CD4-positive, alpha-beta T cell treated with Interleukin-17A for 4 hours (primary cell): ENCODE measurements at regions not wholly inside any gene's neighbourhood (a gene's known extent, or its start where the extent isn't known, plus 50 kb on each side); places are given as distances from the start of the nearest gene placed in this dataset.

Experiments
- DNase-seq: peaks from one replicate; pipeline ENCODE4 v3.0.0-alpha.2; 2020; ENCODE audit warnings: mixed read lengths

- no peak for DNase-seq
Measured at GRCh38 chr22:26897384-26897783, 240.0 kb downstream of the MIAT start.

DNA sequence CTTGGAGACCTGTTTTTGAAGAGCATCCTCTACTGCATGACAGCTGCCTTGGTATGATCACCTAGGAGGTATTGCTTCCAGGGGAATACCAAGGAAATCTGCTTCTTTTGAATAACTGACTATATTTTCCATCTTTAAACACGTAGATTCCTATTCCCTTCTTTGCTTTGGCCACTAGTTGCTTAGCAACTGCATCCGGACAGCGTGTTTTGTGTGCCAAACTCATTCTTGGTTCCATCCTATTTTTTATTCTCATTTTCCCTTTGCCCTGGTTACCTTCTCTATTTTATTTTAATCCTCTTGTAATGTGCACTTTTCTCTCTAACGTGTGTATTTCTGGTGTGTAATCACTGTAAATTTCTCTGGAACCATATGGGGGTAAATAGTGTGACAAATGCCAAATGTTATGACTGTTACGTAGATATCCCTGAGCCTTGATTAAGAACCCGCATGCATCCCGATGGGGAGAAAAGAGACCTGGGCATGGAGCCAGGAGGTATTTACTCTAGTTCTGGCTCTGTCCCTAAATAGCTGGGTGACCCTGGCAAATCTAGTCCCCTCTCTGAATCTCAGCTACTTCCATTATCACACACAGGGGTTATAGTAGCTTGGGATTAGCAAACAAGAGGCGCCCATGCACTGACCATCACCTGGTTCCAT lies 241.7 kb downstream of the MIAT start:
- no peak for DNase-seq

GRCh38 chr22:26900787-26901186 lies 243.4 kb downstream of the MIAT start:
- DNase-seq, result no peak

- no peak for DNase-seq
Measured at GRCh38 chr22:26901198-26901816, 243.9 kb downstream of the MIAT start.

DNA sequence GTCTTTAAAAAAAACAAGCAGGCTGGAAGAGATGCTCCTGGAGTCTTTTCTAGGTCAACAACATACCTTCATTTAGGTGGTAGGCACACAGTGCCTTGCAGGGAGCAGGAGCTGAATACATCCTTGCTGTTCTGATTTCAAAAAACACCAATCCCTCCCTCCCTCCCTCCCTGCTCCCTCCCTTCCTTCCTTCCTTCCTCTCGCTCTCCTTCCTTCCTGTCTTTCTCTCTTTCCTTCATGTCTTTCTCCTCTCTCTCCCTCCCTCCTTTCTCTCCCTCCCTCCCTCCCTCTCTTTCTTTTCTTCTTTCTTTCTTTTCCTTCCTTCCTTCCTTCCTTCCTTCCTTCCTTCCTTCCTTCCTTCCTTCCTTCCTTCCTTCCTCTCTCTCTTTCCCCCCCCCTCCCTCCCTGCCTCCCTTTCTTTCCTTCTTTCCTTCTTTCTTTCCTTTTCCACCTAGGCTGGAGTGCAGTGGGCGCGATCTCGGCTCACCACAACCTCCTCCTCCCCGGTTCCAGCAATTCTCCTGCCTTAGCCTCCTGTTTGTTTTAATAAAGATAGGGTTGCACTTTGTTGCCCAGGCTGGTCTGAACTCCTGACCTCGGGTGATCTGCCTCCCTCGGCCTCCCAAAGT lies 245.1 kb downstream of the MIAT start:
- no peak for DNase-seq

GRCh38 chr22:26903030-26903856 lies 245.9 kb downstream of the MIAT start:
- DNase-seq, result peak; percentile 7

DNA sequence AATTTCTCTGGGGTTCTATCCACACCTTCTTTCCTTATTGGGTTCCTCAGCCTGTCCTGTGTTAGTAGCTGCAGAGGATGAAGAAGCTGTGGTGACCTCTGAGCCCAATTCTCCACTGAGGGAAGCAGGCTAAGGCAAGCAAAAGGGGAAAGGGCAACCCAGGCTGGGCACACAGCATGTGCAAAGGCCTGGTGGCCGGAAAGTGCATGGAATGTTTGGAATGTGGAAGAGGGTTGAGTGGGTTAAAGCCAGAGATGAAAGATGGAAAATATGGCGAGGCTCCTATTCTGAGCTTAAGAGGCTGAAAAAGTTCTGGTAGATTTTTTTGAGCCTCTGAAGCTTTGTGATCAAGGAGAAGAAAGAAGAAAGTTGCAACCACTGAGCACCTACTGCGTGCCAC lies 247.1 kb downstream of the MIAT start:
- DNase-seq, result no peak

DNA sequence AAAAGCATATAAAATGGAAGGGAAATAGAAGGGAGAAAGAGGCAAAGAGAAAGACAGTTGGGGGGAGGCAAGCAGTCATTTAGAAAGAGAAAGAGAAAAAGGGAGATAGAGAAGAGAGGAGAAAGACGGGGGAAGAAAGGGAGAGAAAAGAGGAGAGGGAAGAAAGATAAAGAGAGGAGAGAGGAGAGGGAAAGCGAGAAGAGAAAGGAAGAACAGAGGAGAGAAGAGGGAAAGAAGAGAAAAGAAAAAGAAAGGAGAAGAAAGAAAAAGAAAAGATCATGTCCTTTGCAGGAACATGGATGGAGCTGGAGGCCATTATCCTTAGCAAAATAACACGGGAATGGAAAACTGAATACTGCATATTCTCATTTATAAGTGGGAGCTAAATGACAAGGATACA lies 247.7 kb downstream of the MIAT start:
- DNase-seq, result no peak

- no peak for DNase-seq
Measured at GRCh38 chr22:26905640-26906039, 248.3 kb downstream of the MIAT start.

- DNase-seq, result no peak
Measured at GRCh38 chr22:26906464-26906863, 249.1 kb downstream of the MIAT start.

DNA sequence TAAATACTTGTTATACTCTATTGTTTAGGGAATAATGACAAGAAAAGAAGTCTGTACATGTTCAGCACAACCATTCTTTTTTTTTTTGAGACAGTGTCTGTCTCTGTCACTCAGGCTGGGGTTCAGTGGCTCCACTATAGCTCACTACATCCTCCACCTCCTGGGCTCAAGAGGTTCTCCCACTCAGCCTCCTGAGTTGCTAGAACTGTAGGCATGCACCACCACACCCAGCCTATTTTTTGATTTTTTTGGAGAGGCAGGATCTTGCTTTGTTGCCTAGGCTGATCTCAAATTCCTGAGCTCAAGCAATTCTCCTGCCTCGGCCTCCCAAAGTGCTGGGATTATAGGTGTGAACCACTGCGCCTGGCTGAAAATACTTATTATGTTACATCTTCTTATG lies 250.0 kb downstream of the MIAT start:
- DNase-seq, result no peak

- DNase-seq, result no peak
Measured at GRCh38 chr22:26910845-26911244, 253.5 kb downstream of the MIAT start.

DNA sequence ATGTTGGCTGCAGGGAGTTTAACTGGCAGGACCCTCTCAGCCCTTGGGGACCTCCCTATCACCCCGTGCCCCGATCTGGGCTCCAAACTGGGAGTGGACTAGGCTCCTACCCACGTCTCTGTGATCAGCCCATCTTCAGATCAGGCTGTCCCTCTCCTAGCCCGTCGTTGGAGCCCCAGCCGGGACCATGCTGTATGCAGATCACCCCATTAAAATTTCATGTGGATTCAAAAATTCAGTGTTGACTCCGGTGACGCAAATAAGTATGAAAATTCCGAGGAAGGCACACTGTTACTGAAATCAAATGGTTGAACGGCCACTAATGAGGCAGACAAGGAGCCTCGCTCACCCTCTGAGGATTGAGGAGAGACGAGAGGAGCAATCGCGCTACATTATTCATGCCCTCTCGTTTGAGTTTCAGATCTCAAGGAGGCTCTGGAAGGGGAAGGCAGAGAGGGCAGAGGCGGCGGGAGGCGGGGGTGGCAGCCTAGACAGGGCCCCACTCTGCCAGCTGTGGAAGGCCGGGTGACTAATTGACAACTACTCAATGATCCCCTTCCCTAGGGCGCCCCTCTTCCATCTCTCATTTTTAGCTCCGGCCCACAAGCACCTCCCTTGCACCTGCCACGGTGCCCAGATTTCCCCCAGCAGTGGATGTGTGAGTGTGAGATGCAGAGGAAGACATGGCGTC lies 255.4 kb downstream of the MIAT start:
- no peak for DNase-seq

GRCh38 chr22:26914519-26915185 lies 257.3 kb downstream of the MIAT start:
- DNase-seq, result no peak

- no peak for DNase-seq
Measured at GRCh38 chr22:26916236-26916635, 258.8 kb downstream of the MIAT start.

DNA sequence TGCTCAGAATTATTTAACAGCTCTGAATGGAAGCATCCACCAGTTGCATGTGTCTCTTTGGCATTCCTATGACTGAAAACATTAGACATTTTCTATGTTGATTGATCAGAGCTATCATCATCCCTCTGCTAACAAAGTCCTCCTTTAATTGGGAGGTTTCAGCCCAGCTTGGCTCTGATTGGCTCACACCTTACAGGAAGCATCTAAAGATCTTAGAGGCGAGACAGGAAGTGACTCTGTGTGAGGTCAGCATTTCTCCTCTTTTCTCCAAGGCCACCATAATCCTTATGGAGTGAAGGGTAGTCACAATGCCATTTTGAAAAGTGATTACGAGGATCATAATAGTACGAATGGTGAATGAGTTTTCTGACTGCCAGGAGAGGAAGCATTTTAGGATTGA lies 260.8 kb downstream of the MIAT start:
- DNase-seq, result no peak

DNA sequence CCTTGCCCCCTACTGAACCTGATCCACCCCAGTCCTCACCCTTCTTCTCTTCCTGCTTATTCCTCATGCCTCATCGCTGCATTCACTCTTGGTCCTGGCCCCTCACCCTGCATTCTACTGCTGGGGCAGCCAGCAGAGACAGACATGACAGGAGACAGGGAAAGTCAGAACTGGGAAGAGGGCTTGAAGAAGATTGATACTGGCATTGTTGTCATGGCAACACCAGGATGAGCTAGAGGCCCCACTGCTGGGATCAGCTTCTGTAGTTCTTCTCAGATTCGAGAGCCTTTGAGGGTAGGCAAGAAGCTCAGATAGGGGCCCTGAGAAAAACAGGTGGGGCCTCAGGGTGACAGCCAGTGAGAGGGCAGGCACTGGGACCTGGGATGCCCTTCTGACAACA lies 264.3 kb downstream of the MIAT start:
- no peak for DNase-seq

DNA sequence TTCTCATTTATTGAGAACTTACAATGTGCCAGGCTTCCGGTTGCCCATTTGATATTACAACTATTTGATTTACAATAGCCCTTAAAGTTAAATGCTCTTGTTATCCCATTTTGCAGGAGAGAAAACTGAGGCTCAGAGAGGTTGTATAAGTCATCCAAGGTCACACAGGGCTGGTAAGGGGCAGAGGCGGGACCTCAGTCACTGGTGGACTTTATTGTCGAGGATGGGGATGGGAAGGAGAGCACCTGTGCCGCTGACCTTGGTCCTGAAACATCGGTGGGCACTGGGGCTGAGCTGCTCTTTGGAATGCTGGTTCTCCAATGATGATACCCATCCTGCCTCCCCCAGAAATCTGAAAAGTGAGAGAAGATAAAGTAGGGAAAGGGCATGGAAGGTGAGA lies 265.4 kb downstream of the MIAT start:
- DNase-seq, result no peak

- no peak for DNase-seq
Measured at GRCh38 chr22:26923531-26923930, 266.1 kb downstream of the MIAT start.

DNA sequence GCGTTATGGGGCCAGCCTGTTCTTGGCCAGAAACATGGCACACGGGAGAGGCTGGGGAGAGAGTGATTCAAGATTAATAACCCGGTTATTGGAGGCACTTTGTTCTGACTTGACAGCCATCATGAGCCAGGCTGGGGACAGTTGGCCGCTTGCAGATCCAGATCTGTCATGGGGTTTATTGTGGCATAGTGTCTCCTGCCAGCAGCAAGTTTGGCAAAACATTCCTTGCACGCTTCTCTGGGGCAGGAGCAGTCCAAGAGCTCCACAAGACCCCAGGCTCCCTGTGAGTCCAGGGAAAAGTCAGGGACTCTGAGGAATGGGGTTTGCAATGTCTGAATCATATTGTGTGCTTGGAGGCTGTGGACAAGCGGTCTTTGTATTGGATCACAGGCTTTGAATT lies 270.4 kb downstream of the MIAT start:
- no peak for DNase-seq

DNA sequence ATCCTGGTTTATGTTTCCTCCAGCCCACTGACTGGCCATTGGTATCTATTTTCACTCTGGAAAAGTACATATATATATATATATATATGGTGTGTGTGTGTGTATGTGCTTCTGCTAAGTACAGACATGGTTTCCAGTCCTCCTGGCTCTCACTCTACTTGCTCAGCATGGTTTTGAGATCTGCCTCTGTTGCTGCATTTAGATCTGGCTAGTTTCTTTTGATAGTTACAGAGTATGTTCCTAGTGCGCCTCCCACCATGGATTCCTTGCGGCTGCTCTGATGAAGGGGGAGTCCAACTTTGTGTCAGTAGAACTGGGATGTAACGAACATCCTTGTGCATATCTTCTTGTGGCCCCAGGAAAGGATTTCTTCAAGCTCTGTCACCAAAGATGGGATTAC lies 274.1 kb downstream of the MIAT start:
- no peak for DNase-seq

DNA sequence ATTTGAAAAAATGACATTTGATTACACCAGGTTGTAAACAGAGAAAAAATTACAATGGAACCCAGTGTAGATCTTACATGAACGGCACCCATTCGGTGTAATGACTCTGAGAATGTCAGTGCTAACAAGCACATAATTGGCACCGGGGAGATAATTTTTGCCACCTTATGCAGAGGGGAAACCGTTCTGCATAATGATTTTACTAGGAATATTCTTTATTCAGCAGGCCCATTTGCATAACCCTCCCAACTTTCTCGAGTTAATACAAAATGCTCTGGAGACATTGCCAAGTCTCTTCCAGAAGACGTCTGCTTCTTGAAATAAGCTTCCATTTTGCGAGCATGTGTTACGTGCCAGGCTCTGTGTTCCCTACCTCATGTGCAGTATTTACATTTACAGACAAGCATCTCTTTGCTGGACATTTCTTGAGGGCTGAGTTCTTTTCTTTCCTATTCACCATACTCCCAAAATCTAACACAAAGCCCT lies 275.8 kb downstream of the MIAT start:
- DNase-seq, result no peak
